HG03095 (cell line): ENCODE measurements at regions not wholly inside any gene's neighbourhood (a gene's known extent, or its start where the extent isn't known, plus 50 kb on each side); places are given as distances from the start of the nearest gene placed in this dataset.

Experiments used
- ATAC-seq: cut with Tn5 transposase; IDR thresholded peaks from one replicate; pipeline ENCODE4 v1.9.1; 2021; ENCODE audit warnings: moderate library complexity; ENCODE audit not compliant: unreplicated experiment

GRCh38 chr1:221286399-221286798 lies 407.2 kb downstream of the HLX start:
- no peak for ATAC-seq

DNA sequence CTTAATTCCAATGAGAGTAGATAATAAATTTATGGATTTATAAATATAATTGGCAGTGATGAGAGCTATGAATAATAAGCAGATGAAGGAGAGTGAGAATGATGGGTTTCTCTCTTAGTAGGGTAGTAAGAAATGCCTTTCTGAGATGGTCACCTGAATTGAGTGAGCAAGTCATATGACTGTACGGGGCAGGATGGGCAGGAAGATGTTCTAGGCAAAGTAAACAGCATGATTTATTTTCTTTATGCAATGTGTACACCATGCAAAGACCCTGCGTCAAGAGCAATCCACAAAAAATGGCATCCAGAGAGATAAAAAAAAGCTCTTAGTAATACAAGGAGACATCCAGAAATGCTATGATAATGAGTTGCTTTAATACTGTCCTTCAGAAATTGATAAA lies 409.9 kb downstream of the HLX start:
- no peak for ATAC-seq

DNA sequence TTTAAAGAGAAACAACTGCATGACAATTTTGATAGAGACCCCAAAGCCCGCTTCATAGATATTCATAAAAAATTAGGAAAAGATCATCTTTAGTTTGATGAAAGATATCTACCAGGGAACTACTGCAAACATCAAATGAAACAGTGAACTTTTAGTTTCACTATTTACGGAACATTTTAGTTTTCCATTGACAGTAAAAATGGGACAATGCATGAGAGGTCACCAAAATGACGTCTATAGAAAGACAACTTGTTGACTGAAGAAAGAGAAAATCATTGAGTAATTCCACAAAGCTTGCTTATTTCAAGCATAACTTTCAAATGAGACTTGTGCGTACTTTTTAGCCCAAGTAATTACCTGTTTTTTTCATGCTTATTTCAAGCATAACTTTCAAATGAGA lies 411.4 kb downstream of the HLX start:
- no peak for ATAC-seq

- no peak for ATAC-seq
Measured at GRCh38 chr1:221291113-221291512, 411.9 kb downstream of the HLX start.

GRCh38 chr1:221292652-221293051 lies 413.4 kb downstream of the HLX start:
- ATAC-seq: no peak

- ATAC-seq: no peak
Measured at GRCh38 chr1:221294242-221294641, 415.0 kb downstream of the HLX start.

DNA sequence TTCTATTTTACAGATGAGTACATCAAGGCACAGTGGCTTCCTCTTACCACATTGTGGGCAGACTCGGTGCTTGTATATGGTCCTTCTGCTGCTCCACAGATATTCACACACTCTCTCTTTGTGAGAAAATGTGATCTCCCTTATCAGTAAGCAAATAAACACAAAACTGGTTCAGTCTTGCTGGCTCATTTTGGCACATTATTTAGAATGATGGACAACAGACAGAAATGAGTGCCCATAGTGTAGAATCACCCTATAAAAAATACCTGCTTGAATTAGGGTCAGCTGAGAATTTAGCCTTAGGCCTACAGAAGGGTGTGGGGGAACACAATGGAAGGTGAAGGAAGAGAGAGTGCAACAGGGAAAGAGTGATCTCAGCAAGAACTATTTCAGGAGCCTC lies 423.1 kb downstream of the HLX start:
- ATAC-seq: no peak

GRCh38 chr1:221302810-221303209 lies 423.6 kb downstream of the HLX start:
- ATAC-seq: no peak

DNA sequence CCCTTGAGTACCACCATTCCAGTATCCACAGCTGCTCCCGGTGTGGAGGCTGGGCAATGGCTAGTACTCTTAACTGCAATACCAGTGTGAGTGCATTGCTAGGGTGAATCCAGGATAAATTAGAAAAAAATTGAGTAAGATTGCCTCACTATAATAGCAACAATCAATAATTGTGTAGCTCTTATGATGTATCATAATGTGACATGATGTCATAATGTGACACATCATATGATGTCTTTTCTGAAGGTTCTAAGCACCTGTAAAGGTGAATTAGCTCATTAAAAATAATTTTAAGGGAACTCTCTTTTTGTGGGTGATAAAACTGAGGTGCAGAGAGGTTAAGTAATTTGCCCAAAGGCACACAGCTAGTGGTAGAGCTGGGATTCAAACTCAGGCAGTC lies 424.4 kb downstream of the HLX start:
- ATAC-seq: no peak

DNA sequence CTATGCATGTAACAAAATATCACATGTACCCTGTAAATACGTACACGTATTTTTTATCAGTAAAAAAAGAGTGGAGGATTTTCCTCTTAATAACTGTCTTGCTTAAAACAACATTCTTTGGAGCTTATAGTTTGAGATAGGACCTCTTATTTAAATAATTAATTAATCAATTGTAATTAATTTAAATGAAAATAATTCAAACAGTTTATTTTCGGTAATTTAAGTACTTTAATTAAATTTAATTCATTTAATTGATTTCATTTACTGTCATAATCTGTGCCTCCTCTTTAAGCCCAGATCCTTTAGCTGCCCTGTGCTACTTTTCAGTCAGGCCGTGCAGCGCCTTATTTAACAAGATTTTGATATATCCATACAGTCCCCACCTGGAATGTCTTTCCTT lies 427.0 kb downstream of the HLX start:
- no peak for ATAC-seq

DNA sequence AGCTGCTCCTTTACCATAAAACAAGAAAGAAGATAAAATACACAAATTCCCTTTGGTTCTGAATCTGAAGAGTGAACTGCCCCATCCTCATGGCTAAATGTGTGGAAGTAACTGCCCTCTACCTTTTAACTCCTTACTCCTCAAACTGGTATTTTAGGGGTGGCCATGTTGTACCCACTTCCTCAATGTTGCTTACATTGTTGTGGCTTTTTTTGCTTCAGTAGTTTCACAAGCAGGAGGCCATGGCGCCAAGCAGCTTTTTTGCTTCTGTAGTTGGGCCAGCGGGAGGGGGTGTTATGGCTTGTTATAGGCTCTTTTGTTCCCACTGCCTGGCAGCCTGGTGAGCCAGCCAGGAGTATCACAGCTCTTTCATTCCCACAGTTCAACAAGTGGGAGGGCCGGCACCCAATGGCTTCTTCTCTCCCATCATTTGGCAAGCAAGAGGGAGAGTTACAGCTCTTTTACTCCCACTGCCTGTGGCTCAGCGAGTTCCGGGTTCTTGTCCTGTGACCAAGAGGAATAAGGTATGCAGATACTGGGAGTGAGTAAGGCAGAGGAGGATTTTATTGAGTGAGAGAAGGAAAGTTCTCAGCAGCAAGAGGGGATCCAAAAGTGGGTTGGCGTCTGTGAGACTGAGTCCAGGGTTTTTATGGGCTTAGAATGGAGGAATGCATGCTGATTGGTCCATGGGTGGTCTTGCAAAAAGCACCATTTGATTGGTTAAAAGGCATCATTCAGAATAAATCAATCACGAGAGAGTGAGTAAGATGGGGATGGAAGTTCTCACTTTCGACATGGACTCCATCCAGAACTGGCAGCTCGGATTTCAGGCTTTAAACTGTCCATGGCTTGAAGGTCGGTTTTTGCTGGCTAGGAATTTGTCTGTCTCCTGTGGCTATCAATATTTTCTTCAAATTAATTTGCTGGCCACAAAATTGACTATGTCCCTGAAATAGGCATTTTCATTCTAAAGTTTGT lies 429.6 kb downstream of the HLX start:
- ATAC-seq: no peak

DNA sequence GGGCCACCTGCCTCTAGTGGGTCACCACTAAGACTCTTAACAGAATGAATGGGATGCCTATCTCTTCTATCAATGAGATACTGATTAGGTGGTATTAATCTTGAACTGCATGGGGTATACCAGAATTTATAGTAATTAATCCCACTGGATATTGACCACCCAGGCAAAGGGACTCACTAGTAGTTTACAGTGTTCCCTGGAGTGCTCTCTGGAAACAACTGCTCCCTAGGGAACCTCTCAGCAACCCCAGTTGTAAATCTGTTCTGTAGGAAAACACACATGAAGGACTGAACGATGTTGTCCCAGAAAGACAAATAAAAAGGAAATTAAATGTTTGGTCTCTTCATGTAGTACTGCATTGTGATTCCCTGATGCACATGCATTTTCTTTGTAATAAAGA lies 430.5 kb downstream of the HLX start:
- no peak for ATAC-seq

DNA sequence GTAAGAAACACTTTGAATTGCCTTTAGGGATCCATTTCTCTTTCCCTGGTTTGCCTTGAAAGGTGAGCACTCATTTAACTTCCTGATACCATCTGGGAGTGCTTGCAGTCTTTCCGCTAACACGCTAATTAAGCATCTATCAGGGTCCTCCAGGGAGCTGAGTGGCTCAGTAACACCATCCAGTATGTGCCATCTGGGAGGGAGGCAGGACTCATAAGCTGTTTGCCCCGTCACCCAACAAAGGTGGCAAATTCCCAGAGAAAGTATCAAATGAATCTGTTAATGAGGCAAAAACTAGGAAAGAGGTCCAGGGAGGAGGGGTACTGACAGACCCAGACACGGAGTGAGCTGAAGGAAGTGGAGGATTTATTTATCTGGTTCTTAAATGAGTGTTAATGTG lies 430.9 kb downstream of the HLX start:
- no peak for ATAC-seq

- no peak for ATAC-seq
Measured at GRCh38 chr1:221315330-221315729, 426.6 kb downstream of the DUSP10 start.

DNA sequence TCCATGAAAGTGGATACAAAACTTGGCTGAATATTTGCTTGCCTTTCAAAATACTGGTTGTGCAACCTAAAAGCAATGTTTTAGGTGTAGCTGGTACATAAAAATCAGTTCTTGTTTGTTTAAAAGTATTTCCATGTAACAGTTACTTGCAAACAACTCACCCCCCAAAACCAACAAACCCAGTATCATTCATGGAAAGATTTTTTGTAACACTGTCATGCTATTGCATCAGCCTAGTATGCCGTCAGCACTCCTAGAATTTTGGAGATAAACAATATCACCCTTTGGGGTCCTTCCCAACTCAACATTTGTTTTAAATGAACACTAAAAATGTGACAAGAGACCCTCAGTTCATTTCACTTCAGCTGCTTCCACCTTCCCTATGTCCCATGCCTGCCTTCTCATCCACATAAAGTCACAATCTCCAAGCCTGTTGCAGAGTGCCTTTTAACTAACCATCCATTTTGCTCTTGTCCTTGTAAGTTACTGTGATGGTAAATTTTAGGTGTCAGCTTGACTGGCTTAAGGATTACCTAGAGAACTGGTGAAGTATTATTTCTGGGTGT lies 425.3 kb downstream of the DUSP10 start:
- no peak for ATAC-seq

DNA sequence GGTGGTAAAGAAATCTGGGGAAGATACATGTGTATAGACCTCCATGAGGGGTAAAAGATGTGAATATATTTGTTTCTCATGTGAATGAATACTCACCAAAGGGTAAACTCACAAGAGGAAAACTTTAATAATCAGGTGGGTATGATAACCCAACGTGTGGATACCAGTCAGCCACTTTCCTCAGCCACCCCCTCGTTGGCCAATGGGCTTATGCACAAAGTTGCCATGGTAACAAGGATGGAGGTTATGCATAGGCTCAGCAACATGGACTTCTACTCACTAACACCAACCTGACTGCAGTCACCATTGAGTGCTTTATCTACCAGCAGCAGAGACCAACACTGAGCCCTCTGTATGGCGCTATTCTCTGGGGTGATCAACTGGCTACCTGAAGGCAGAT lies 424.4 kb downstream of the DUSP10 start:
- ATAC-seq: no peak

DNA sequence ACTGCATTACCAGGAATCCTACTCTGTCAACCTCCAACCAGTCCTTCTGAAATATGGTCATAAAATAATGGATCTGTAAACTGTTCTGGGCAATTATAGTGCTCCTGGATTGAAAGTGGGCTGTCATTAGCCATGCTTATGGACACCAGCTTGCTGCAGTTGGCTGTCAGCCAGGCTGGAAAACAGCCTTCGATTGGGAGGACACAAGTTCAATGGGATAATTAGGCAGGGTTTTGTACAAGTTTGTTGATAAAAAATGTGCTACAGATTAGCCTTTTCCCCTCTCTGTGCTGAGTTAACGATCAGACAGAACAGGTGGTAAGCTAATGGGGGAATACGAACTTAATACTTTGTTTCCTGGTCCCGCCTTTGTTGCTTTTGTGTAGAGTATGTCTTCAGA lies 413.9 kb downstream of the DUSP10 start:
- no peak for ATAC-seq

GRCh38 chr1:221328371-221328770 lies 413.5 kb downstream of the DUSP10 start:
- ATAC-seq: no peak

DNA sequence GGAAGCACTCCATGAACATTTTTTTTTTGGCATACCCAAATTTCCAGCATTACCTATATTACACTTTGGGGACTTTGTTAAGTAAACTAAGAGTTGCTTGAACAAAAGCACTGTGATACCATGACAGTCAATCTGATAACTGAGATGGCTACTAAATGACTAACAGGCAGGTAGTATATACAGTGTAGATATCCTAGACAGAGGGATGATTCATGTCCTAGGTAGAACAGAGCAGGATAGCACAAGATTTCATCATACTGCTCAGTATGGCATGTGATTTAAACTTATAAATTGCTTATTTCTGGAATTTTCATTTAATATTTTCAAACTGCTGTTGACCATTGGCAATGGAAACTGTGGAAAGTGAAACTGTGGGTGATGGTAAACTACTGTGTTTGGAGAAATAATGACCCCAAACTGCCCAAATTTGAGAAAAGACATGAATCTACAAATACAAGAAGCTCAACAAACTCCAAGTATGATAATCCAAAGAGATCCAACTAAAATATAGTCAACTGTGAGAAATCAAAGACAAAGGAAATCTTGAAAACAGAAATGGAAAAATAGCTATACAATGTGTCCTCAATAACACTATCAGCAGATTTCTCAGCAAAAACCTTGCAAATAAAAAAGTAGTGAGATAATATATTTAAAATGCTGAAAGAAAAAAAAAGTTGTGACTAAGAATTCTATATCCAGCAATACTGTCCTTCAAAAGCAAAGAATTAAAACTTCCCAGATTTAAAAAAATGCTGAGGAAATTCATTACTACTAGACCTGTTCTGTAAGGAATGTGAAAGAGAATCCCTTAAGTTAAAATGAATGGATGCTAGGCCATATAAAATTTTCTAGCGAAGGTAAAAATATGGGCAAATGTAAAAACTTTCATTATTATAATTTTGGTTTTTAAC lies 410.4 kb downstream of the DUSP10 start:
- no peak for ATAC-seq

DNA sequence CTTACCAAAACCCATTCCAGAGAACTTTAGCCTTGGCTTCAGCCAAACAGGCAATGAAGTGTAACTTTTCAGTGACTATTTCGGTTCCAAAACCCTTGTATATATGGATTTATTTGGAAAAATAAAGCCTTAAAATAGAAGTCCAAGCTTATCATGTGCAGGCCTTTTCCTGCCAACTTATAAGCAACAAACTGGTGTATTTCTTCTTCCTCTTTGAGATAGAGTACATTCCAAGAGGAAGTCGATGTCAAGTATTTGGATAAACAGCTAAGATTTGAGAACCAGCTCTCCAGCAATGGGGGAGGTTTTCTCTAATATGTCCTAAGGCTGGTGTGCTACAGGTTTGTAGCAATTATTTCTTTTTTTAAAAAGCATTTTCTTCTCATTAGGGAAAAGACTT lies 407.8 kb downstream of the DUSP10 start:
- no peak for ATAC-seq
